OCI-M1 (cell line): ENCODE measurements at regions not wholly inside any gene's neighbourhood (a gene's known extent, or its start where the extent isn't known, plus 50 kb on each side); places are given as distances from the start of the nearest gene placed in this dataset.

Experiments used
- DNase-seq: peaks from one replicate; lab custom pipeline; 2025; lab: John Stamatoyannopoulos, UW

DNA sequence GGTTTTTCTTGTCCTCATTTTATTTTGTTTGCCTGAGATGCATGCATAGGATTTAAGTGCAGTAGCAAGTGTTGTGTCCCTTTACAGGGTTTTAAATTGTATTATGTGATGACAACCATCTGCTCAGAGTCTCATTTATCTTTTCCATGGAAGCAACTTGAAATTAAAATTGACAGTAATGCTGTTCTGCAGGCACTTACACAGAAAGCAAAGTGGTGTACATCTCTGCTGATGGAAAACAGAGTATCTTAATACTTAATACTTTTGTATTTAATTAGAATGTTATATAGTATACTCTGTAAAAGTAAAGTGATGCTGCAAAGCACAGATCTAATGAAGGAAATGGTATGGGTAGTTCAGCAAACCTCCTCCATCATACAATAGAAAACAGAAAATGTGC lies 482.9 kb downstream of the POM121L12 start:
- DNase-seq, result no peak

DNA sequence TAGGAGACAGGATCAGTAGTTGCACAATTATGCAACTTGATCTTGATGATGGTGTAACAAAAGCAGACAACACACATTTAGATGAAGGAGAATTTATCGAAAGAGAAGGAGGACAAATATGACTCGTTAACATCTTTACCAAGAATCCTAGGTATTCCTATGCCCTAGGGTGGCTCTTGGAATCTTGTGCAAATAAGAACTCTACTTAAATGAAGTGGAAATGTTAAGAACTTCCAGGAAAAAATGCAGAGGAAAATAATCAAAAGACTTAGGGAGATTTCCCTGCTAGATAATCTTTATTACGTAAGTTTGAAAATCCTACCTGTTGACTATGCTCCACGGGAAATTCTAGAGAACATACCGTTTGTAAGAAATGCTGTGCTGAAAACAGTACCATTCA lies 485.4 kb downstream of the POM121L12 start:
- DNase-seq, result no peak

DNA sequence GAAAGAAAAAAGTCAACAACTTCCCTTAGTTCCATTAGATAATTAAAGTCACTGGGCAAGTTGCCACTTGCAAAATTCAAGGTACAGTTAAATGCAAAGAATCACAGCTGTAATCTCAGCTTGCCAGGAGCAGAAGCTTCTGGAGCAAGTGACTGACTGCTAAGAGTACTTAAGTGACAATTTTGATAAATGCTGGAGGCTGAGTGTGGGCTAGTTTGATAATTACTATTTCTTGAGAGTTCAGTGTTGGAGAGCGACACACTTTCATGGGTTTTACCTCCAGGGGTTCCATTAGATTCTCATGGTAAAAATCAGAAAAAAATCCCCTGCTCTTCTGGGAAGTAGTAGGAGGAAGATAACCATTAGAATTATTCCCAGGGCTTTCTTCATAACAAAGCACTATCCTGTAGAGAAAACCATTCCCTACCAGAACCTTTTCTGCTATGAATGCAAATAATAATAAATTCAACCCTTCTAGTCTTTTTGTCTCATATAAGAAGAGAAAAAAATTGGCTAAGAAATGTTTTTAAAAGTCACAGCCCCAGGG lies 486.3 kb downstream of the POM121L12 start:
- DNase-seq, result no peak

DNA sequence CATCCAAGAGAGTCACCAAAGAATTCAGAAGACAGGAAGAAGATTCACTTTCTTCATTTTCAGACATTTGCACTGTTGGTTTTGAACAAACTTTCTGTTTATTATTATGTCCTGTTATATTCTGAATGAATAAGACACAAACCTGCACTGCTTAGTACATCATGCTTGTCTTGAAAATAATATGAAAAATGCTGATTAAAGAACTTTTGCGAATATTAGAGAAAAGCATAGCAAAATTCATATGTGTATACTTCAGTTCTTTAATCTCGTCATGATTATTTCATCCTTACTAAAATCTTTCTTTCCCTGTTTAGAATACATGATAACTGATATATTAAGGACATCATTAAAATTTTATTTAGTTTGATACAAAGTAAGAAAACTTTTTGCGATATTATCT lies 504.1 kb downstream of the POM121L12 start:
- no peak for DNase-seq

DNA sequence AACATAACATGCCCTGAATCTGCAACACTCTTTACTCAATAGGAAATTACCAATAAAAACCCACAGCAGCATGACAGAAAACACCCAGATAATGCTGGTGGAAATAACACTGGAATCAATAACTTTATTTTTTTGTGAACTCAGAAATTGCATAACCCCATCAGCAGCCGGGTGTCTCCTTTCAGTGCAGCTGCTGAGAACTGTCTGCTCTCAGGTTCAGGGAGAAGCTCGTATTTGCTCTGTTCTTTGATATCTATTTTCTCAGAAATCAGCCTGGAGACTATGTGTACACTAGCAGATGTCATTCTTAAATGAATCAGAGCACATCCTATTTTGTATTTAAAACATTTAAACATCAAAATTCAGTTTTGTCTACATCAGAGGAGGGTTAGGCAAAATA lies 506.0 kb downstream of the POM121L12 start:
- no peak for DNase-seq

DNA sequence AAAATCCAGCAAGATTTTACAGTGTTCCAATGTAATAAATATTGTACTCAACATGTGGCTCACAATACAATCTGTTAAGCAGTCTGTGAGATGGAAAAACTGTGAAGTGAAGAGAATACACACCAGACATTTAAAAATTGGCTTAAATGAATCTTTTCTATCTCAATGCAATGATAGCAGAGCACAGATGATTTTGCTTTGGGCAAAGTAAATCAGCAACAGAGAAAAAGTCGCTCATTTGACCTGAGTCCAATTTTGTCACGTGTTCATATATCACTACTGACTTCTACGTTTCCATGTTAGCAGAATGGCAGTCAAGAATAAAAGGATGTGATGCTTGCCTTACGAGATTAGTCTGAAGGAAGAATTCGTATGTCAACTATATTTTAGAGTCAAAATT lies 506.7 kb downstream of the POM121L12 start:
- DNase-seq, result no peak
